ENCODE measurements at regions not wholly inside any gene's neighbourhood (a gene's known extent, or its start where the extent isn't known, plus 50 kb on each side); places are given as distances from the start of the nearest gene placed in this dataset.

- Histone ChIP-seq H3K9me3 (ENCODE audit: control insufficient read depth, insufficient read depth, low read length) (no peaks in the 10 kb centered on the region), H3K36me3 (ENCODE audit: control insufficient read depth, insufficient read depth, low read length) (no peaks in the 10 kb centered on the region), H3K27ac (ENCODE audit: low read length) (no peak overlapping the region), H3K4me1 (ENCODE audit: control insufficient read depth, insufficient read depth, low read length) (no peaks in the 10 kb centered on the region), H3K27me3 (ENCODE audit: control insufficient read depth, insufficient read depth, low read length) (no peaks in the 10 kb centered on the region), H3K4me3 (ENCODE audit: low read length) (no peak overlapping the region)
- Mint-ChIP-seq H3K36me3 (no peaks in the 10 kb centered on the region), H3K27me3 (ENCODE audit: low read depth in 2 of 2) (peaks cover 0 to 7% of the 10 kb centered on the region in 2 donors), H3K27ac (no peak overlapping the region), H3K4me1 (peaks cover 0 to 5% of the 10 kb centered on the region in 2 donors), H3K4me3 (no peak overlapping the region), H3K9me3 (no peaks in the 10 kb centered on the region)
- ATAC-seq (no peak), DNase-seq (no peak)
- intact Hi-C loops (cut with micrococcal nuclease), result no loop called here
- no peak for TF ChIP-seq CTCF (IDR thresholded peaks at IDR 0.05)
- WGBS (ENCODE audit: insufficient coverage), result 16% methylated on average over 3 of the region's 4 CpGs
These were observed 69.9 kb upstream of the AGBL1 start for GRCh38 chr15:86009727-86010126.

GRCh38 chr15:86010398-86010797, 69.3 kb upstream of the AGBL1 start:
- Histone ChIP-seq H3K27ac (ENCODE audit: low read length) (no peak overlapping the region), H3K36me3 (ENCODE audit: control insufficient read depth, insufficient read depth, low read length) (no peaks in the 10 kb centered on the region), H3K27me3 (ENCODE audit: control insufficient read depth, insufficient read depth, low read length) (no peaks in the 10 kb centered on the region), H3K9me3 (ENCODE audit: control insufficient read depth, insufficient read depth, low read length) (no peaks in the 10 kb centered on the region), H3K4me3 (ENCODE audit: low read length) (no peak overlapping the region), H3K4me1 (ENCODE audit: control insufficient read depth, insufficient read depth, low read length) (no peaks in the 10 kb centered on the region)
- no peaks in the 10 kb centered on the region for H3K36me3 Mint-ChIP-seq
- peaks cover 0 to 5% of the 10 kb centered on the region in 2 donors for H3K4me1 Mint-ChIP-seq
- H3K9me3 Mint-ChIP-seq, result no peaks in the 10 kb centered on the region
- no peak for TF ChIP-seq CTCF (IDR thresholded peaks at IDR 0.05)
- no peak overlapping the region for H3K27ac Mint-ChIP-seq
- DNase-seq (no peak), ATAC-seq (no peak)
- 91% methylated on average over 9 of the region's 9 CpGs for WGBS (ENCODE audit: insufficient coverage)
- intact Hi-C loops (cut with micrococcal nuclease), result no loop called here
- H3K4me3 Mint-ChIP-seq, result no peak overlapping the region
- peaks cover 0 to 7% of the 10 kb centered on the region in 2 donors for H3K27me3 Mint-ChIP-seq (ENCODE audit: low read depth in 2 of 2)

GRCh38 chr15:86010891-86011290, 68.8 kb upstream of the AGBL1 start:
- no peaks in the 10 kb centered on the region for H3K9me3 ChIP-seq (ENCODE audit: control insufficient read depth, insufficient read depth, low read length)
- ATAC-seq (no peak), DNase-seq (no peak)
- no peak for TF ChIP-seq CTCF (IDR thresholded peaks at IDR 0.05)
- no peak overlapping the region for H3K4me3 ChIP-seq (ENCODE audit: low read length)
- H3K36me3 Mint-ChIP-seq, result no peaks in the 10 kb centered on the region
- H3K4me1 Mint-ChIP-seq, result peaks cover 0 to 5% of the 10 kb centered on the region in 2 donors
- H3K27ac ChIP-seq (ENCODE audit: low read length), result no peak overlapping the region
- 85% methylated on average over 5 of the region's 5 CpGs for WGBS (ENCODE audit: insufficient coverage)
- no peak overlapping the region for H3K4me3 Mint-ChIP-seq
- no peaks in the 10 kb centered on the region for H3K9me3 Mint-ChIP-seq
- no peak overlapping the region for H3K27ac Mint-ChIP-seq
- H3K27me3 ChIP-seq (ENCODE audit: control insufficient read depth, insufficient read depth, low read length), result no peaks in the 10 kb centered on the region
- no peaks in the 10 kb centered on the region for H3K4me1 ChIP-seq (ENCODE audit: control insufficient read depth, insufficient read depth, low read length)
- H3K27me3 Mint-ChIP-seq (ENCODE audit: low read depth in 2 of 2), result peaks cover 0 to 7% of the 10 kb centered on the region in 2 donors
- no peaks in the 10 kb centered on the region for H3K36me3 ChIP-seq (ENCODE audit: control insufficient read depth, insufficient read depth, low read length)
- intact Hi-C loops (cut with micrococcal nuclease), result no loop called here

GRCh38 chr15:86014016-86014415, 65.7 kb upstream of the AGBL1 start:
- Histone ChIP-seq H3K4me1 (ENCODE audit: control insufficient read depth, insufficient read depth, low read length) (no peaks in the 10 kb centered on the region), H3K27ac (ENCODE audit: low read length) (no peak overlapping the region), H3K4me3 (ENCODE audit: low read length) (no peak overlapping the region), H3K9me3 (ENCODE audit: control insufficient read depth, insufficient read depth, low read length) (no peaks in the 10 kb centered on the region), H3K27me3 (ENCODE audit: control insufficient read depth, insufficient read depth, low read length) (no peaks in the 10 kb centered on the region), H3K36me3 (ENCODE audit: control insufficient read depth, insufficient read depth, low read length) (no peaks in the 10 kb centered on the region)
- TF ChIP-seq CTCF (IDR thresholded peaks at IDR 0.05), result no peak
- H3K27me3 Mint-ChIP-seq (ENCODE audit: low read depth in 2 of 2), result peaks cover 0 to 7% of the 10 kb centered on the region in 2 donors
- 92% methylated on average over 3 of the region's 3 CpGs for WGBS (ENCODE audit: insufficient coverage)
- intact Hi-C loops (cut with micrococcal nuclease), result no loop called here
- no peak overlapping the region for H3K27ac Mint-ChIP-seq
- ATAC-seq (no peak), DNase-seq (no peak)
- no peaks in the 10 kb centered on the region for H3K9me3 Mint-ChIP-seq
- H3K36me3 Mint-ChIP-seq, result no peaks in the 10 kb centered on the region
- H3K4me3 Mint-ChIP-seq, result no peak overlapping the region
- H3K4me1 Mint-ChIP-seq, result no peaks in the 10 kb centered on the region
